ENCODE measurements at regions not wholly inside any gene's neighbourhood (a gene's known extent, or its start where the extent isn't known, plus 50 kb on each side); places are given as distances from the start of the nearest gene placed in this dataset.

- intact Hi-C loops (cut with micrococcal nuclease): loop anchor here (10.0 kb wide), 1 partner anchor 101 kb away; no protein-coding TSS in a partner anchor
- Histone ChIP-seq H2AFZ (ENCODE audit: insufficient read depth, low read depth, low read length, poor library complexity, severe bottlenecking) (no peak overlapping the region), H3K9ac (ENCODE audit: low read length) (no peak overlapping the region), H3K79me2 (ENCODE audit: control insufficient read depth, insufficient read depth, low read length) (no peaks in the 10 kb centered on the region), H3K4me3 (ENCODE audit: control extremely low read depth in 1 of 5, extremely low read depth in 1 of 5, insufficient read depth in 1 of 5, low read depth in 2 of 5, low read length in 4 of 5) (no peak overlapping the region), H3K27ac (ENCODE audit: low read length in 2 of 2) (peak overlapping the region in 1 of 2 donors; percentile 24), H3K27me3 (replicated peaks in 1 of 4; ENCODE audit: control extremely low read depth in 1 of 4, control insufficient read depth in 3 of 4, insufficient read depth in 4 of 4, low read length in 3 of 4) (no peaks in the 10 kb centered on the region), H3K4me1 (ENCODE audit: control insufficient read depth in 2 of 2, insufficient read depth in 2 of 2, low read length in 2 of 2) (peaks cover 45 to 51% of the 10 kb centered on the region in 2 donors), H3K4me2 (replicated peaks; ENCODE audit: low read depth, low read length, poor library complexity, severe bottlenecking) (peak overlapping the region; percentile 26), H3K9me3 (ENCODE audit: control extremely low read depth in 1 of 3, control insufficient read depth in 2 of 3, insufficient read depth in 1 of 3, low read length in 2 of 3) (peaks cover 0 to 8% (median 0%) of the 10 kb centered on the region in 3 donors), H3K36me3 (replicated peaks in 1 of 2; ENCODE audit: control extremely low read depth in 1 of 2, control insufficient read depth in 1 of 2, extremely low read depth in 1 of 2, insufficient read depth in 2 of 2, low read length in 1 of 2) (no peaks in the 10 kb centered on the region), H4K20me1 (ENCODE audit: control insufficient read depth, insufficient read depth, low read length, poor library complexity, severe bottlenecking) (no peaks in the 10 kb centered on the region)
- TF ChIP-seq EZH2 (IDR thresholded peaks at IDR 0.05; ENCODE audit: borderline replicate concordance, insufficient read depth, low read depth, low read length, poor library complexity, severe bottlenecking) (no peak), CTCF (IDR thresholded peaks at IDR 0.05) (no peak)
- no CpG with 5 or more reads among the region's 3 CpGs for WGBS (ENCODE audit: insufficient coverage)
- POLR2A ChIA-PET: no interaction called here
- H3K27me3 Mint-ChIP-seq: no peaks in the 10 kb centered on the region
- CTCF ChIA-PET: no interaction called here
- H3K4me3 Mint-ChIP-seq: peak overlapping the region; percentile 13
- ATAC-seq (ENCODE audit: low read depth): no peak
- H3K27ac Mint-ChIP-seq: no peak overlapping the region
- H3K9me3 Mint-ChIP-seq (ENCODE audit: insufficient read depth): peaks cover 2% of the 10 kb centered on the region
- no peak for DNase-seq
- H3K4me1 Mint-ChIP-seq: peaks cover 52% of the 10 kb centered on the region
Observed at GRCh38 chr12:24603371-24603770, 345.5 kb downstream of the BCAT1 start.

DNA sequence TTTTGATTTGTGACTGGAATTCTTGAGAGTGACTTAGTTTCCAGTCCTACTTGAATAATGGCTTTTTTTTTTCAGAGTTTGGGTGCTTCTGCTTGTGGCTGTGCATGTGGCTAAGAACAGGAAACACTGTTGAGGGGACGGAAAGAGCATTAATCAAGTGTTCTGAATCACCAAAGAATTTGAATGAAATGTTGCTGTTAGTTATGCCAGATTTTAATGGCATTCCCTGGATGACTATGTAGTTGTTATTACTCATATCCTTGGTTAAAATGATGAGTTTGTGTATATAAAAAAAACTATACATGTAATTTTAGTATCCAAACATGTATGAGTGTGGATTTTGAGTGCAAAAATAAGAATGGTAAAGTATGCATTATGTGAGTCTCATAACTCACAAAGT lies 347.9 kb downstream of the BCAT1 start:
- no peaks in the 10 kb centered on the region for H3K79me2 ChIP-seq (ENCODE audit: control insufficient read depth, insufficient read depth, low read length)
- peak overlapping the region; percentile 57 for H3K4me2 ChIP-seq (replicated peaks; ENCODE audit: low read depth, low read length, poor library complexity, severe bottlenecking)
- Mint-ChIP-seq H3K9me3 (ENCODE audit: insufficient read depth) (peaks cover 2% of the 10 kb centered on the region), H3K4me1 (peaks cover 46% of the 10 kb centered on the region), H3K27me3 (no peaks in the 10 kb centered on the region), H3K27ac (no peak overlapping the region), H3K4me3 (peak overlapping the region; percentile 55)
- H4K20me1 ChIP-seq (ENCODE audit: control insufficient read depth, insufficient read depth, low read length, poor library complexity, severe bottlenecking): no peaks in the 10 kb centered on the region
- POLR2A ChIA-PET: no interaction called here
- WGBS (ENCODE audit: insufficient coverage): no CpG with 5 or more reads among the region's 1 CpG
- H3K36me3 ChIP-seq (replicated peaks in 1 of 2; ENCODE audit: control extremely low read depth in 1 of 2, control insufficient read depth in 1 of 2, extremely low read depth in 1 of 2, insufficient read depth in 2 of 2, low read length in 1 of 2): no peaks in the 10 kb centered on the region
- H3K27me3 ChIP-seq (replicated peaks in 1 of 4; ENCODE audit: control extremely low read depth in 1 of 4, control insufficient read depth in 3 of 4, insufficient read depth in 4 of 4, low read length in 3 of 4): no peaks in the 10 kb centered on the region
- peaks cover 0 to 5% (median 0%) of the 10 kb centered on the region in 3 donors for H3K9me3 ChIP-seq (ENCODE audit: control extremely low read depth in 1 of 3, control insufficient read depth in 2 of 3, insufficient read depth in 1 of 3, low read length in 2 of 3)
- no peak overlapping the region for H3K27ac ChIP-seq (ENCODE audit: low read length in 2 of 2)
- TF ChIP-seq CTCF (IDR thresholded peaks at IDR 0.05): no peak
- TF ChIP-seq EZH2 (IDR thresholded peaks at IDR 0.05; ENCODE audit: borderline replicate concordance, insufficient read depth, low read depth, low read length, poor library complexity, severe bottlenecking): no peak
- ATAC-seq (ENCODE audit: low read depth) (peak; percentile 31), DNase-seq (peak; percentile 31)
- CTCF ChIA-PET: no interaction called here
- peaks cover 45 to 50% of the 10 kb centered on the region in 2 donors for H3K4me1 ChIP-seq (ENCODE audit: control insufficient read depth in 2 of 2, insufficient read depth in 2 of 2, low read length in 2 of 2)
- H2AFZ ChIP-seq (ENCODE audit: insufficient read depth, low read depth, low read length, poor library complexity, severe bottlenecking): no peak overlapping the region
- peak overlapping the region in 1 of 5 experiments; percentile 2 for H3K4me3 ChIP-seq (ENCODE audit: control extremely low read depth in 1 of 5, extremely low read depth in 1 of 5, insufficient read depth in 1 of 5, low read depth in 2 of 5, low read length in 4 of 5)
- H3K9ac ChIP-seq (ENCODE audit: low read length): no peak overlapping the region
- intact Hi-C loops (cut with micrococcal nuclease): loop anchor here (10.0 kb wide), 1 partner anchor 104 kb away; no protein-coding TSS in a partner anchor
